ENCODE measurements at regions not wholly inside any gene's neighbourhood (a gene's known extent, or its start where the extent isn't known, plus 50 kb on each side); places are given as distances from the start of the nearest gene placed in this dataset.

DNA sequence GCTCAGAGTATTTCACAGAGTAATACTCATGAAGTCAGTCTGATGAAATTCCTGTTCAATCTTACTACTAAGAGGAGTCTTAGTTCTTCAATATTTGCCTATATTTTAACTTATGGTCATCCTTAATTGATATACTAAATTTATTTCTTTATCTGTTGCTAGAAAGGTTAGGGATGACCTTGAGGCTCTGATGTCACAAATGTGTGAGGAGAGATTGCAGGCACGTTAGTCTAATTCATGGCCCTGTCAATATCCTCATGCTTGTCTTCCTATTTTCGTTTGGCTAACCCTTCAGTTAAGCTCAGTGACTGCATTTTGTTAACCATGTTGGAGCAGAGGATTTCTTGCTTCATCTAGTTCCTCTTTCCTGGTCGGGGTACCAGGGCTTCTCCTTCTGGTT, 704.7 kb upstream of the COBL start (continued):
- TF ChIP-seq NRF1 (IDR thresholded peaks at IDR 0.05; ENCODE audit: low read depth, low read length) (no peak), CHD7 (IDR thresholded peaks at IDR 0.05; ENCODE audit: insufficient replicate concordance, low read length) (no peak), SAP30 (IDR thresholded peaks at IDR 0.05; ENCODE audit: insufficient read depth, insufficient replicate concordance, low read length) (no peak), CREB1 (IDR thresholded peaks at IDR 0.05) (no peak), TEAD4 (IDR thresholded peaks at IDR 0.05; ENCODE audit: low read depth, low read length) (no peak), KDM4A (IDR thresholded peaks at IDR 0.05; ENCODE audit: low read depth, low read length, severe bottlenecking) (no peak), POLR2AphosphoS5 (IDR thresholded peaks at IDR 0.05; ENCODE audit: low read depth, low read length) (no peak), CBX5 (IDR thresholded peaks at IDR 0.05; ENCODE audit: low read depth, low read length) (no peak)

All from H1 (cell line).